ENCODE measurements at regions not wholly inside any gene's neighbourhood (a gene's known extent, or its start where the extent isn't known, plus 50 kb on each side); places are given as distances from the start of the nearest gene placed in this dataset.

DNA sequence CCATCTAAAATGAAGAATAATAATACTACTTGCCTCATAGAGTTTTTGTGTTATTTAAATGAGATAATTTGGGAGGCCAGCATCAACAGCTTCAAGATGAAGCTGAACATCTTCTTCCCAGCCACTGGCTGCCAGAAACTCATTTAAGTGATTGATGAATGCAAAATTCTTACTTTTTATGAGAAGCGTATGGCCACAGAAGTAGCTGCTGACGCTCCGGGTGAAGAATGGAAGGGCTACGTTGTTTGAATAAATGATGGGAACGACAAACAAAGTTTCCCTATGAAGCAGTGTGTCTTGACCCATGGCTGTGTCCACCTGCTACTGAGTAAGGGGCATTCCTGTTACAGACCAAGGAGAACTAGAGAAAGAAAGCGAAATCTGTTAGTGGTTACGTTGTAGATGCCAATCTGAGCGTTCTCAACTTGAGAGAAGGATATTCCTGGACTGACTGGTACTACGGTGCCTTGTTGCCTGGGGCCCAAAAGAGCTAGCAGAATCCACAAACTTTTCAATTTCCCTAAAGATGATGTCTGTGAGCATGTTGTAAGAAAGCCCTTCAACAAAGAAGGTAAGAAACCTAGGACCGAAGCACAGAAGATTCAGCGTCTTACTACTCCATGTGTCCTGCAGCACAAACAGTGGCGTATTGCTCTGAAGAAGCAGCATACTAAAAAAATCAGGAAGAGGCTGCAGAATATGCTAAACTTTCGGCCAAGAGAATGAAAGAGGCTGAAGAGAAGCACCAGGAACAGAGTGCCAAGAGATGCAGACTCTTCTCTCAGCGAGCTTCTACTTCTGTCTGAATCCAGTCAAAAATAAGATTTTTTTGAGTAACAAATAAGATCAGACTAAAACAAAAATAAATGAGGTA is 100.0 kb upstream of the LRIG3 start:
- Mint-ChIP-seq H3K4me3 (no peak overlapping the region), H3K9me3 (no peaks in the 10 kb centered on the region), H3K36me3 (ENCODE audit: low read depth) (no peaks in the 10 kb centered on the region), H3K27me3 (no peaks in the 10 kb centered on the region), H3K4me1 (ENCODE audit: low read depth) (no peaks in the 10 kb centered on the region), H3K27ac (no peak overlapping the region)
- intact Hi-C loops (cut with DNase I, micrococcal nuclease), result no loop called here
- ATAC-seq (ENCODE audit: poor library complexity) (no peak), DNase-seq (no peak)
- H3K4me3 ChIP-seq (ENCODE audit: low read length), result no peak overlapping the region
- ChIA-PET POLR2A (no interaction called here), CTCF (interaction anchor here (1.4 kb wide), 1 partner anchor 13 kb away, joined by 3 read pairs; no protein-coding TSS in a partner anchor)
- H3K27ac ChIP-seq (ENCODE audit: low read depth in 1 of 2, low read length in 2 of 2), result no peak overlapping the region
- no peaks in the 10 kb centered on the region for H3K9me3 ChIP-seq (ENCODE audit: control insufficient read depth in 1 of 2, insufficient read depth in 1 of 2, low read length in 2 of 2)
- no peaks in the 10 kb centered on the region for H3K4me1 ChIP-seq (ENCODE audit: insufficient read depth, low read length)
- H3K27me3 ChIP-seq (ENCODE audit: control insufficient read depth in 1 of 2, insufficient read depth in 2 of 2, low read length in 2 of 2), result no peaks in the 10 kb centered on the region
- TF ChIP-seq, protein P1, sequence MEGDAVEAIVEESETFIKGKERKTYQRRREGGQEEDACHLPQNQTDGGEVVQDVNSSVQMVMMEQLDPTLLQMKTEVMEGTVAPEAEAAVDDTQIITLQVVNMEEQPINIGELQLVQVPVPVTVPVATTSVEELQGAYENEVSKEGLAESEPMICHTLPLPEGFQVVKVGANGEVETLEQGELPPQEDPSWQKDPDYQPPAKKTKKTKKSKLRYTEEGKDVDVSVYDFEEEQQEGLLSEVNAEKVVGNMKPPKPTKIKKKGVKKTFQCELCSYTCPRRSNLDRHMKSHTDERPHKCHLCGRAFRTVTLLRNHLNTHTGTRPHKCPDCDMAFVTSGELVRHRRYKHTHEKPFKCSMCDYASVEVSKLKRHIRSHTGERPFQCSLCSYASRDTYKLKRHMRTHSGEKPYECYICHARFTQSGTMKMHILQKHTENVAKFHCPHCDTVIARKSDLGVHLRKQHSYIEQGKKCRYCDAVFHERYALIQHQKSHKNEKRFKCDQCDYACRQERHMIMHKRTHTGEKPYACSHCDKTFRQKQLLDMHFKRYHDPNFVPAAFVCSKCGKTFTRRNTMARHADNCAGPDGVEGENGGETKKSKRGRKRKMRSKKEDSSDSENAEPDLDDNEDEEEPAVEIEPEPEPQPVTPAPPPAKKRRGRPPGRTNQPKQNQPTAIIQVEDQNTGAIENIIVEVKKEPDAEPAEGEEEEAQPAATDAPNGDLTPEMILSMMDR (IDR thresholded peaks at IDR 0.05), result no peak
- no peaks in the 10 kb centered on the region for H3K36me3 ChIP-seq (ENCODE audit: insufficient read depth, low read length)

DNA sequence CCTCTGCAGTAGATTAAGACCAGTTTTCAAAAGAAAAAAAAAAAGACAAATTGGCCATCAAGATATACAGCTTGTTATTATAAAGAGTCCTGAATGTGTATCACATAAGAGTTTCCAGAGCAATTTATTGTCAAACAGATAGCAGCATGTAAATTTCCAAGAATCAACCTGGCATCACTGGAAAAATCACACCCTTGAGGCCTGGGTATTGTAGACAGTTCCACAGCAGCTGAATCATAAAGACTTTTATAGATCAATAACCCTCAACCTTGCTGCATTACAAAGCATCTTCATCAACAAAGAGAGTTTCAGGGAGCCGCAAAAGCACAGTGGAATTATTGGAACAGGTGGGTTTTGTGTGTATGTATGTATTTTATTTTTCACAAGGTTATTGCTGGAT is 94.6 kb upstream of the LRIG3 start:
- H3K4me1 ChIP-seq (ENCODE audit: insufficient read depth, low read length), result no peaks in the 10 kb centered on the region
- H3K4me3 Mint-ChIP-seq, result no peak overlapping the region
- H3K27me3 Mint-ChIP-seq, result no peaks in the 10 kb centered on the region
- H3K27ac Mint-ChIP-seq, result no peak overlapping the region
- TF ChIP-seq, protein P1 (IDR thresholded peaks at IDR 0.05), result no peak
- CTCF ChIA-PET, result no interaction called here
- H3K9me3 ChIP-seq (ENCODE audit: control insufficient read depth in 1 of 2, insufficient read depth in 1 of 2, low read length in 2 of 2), result no peaks in the 10 kb centered on the region
- no peaks in the 10 kb centered on the region for H3K36me3 ChIP-seq (ENCODE audit: insufficient read depth, low read length)
- intact Hi-C loops (cut with DNase I, micrococcal nuclease), result no loop called here
- no peak overlapping the region for H3K4me3 ChIP-seq (ENCODE audit: low read length)
- no peaks in the 10 kb centered on the region for H3K27me3 ChIP-seq (ENCODE audit: control insufficient read depth in 1 of 2, insufficient read depth in 2 of 2, low read length in 2 of 2)
- POLR2A ChIA-PET, result no interaction called here
- H3K9me3 Mint-ChIP-seq, result no peaks in the 10 kb centered on the region
- H3K4me1 Mint-ChIP-seq (ENCODE audit: low read depth), result no peaks in the 10 kb centered on the region
- H3K27ac ChIP-seq (ENCODE audit: low read depth in 1 of 2, low read length in 2 of 2), result no peak overlapping the region
- H3K36me3 Mint-ChIP-seq (ENCODE audit: low read depth), result no peaks in the 10 kb centered on the region
- no peak for ATAC-seq (ENCODE audit: poor library complexity)
- no peak for DNase-seq

DNA sequence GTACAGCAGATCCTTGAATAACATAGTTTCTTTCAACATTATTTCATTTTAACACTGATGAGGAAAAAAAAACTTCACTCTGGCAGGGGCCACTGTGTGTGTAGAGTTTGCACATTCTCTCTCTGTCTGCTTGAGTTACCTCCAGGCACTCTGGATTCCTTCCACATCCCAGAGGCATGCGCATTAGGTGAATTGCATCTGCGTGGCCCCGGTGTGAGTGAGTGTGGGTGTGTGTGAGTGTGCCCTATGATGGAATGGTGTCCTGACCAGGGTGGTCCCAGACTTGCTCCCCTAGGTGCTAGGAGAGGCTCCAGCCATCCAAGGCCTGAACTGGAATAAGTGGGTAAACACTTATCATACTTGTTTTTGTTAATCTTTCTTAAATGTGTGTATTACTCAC is 90.6 kb upstream of the LRIG3 start:
- no peaks in the 10 kb centered on the region for H3K36me3 ChIP-seq (ENCODE audit: insufficient read depth, low read length)
- intact Hi-C loops (cut with DNase I, micrococcal nuclease), result no loop called here
- ATAC-seq (ENCODE audit: poor library complexity) (no peak), DNase-seq (no peak)
- no peaks in the 10 kb centered on the region for H3K36me3 Mint-ChIP-seq (ENCODE audit: low read depth)
- H3K4me3 ChIP-seq (ENCODE audit: low read length), result no peak overlapping the region
- H3K4me1 Mint-ChIP-seq (ENCODE audit: low read depth), result no peaks in the 10 kb centered on the region
- ChIA-PET POLR2A (no interaction called here), CTCF (no interaction called here)
- H3K27ac ChIP-seq (ENCODE audit: low read depth in 1 of 2, low read length in 2 of 2), result no peak overlapping the region
- H3K27ac Mint-ChIP-seq, result no peak overlapping the region
- H3K27me3 ChIP-seq (ENCODE audit: control insufficient read depth in 1 of 2, insufficient read depth in 2 of 2, low read length in 2 of 2), result no peaks in the 10 kb centered on the region
- no peaks in the 10 kb centered on the region for H3K4me1 ChIP-seq (ENCODE audit: insufficient read depth, low read length)
- TF ChIP-seq, protein P1 (IDR thresholded peaks at IDR 0.05), result no peak
- H3K9me3 ChIP-seq (ENCODE audit: control insufficient read depth in 1 of 2, insufficient read depth in 1 of 2, low read length in 2 of 2), result no peaks in the 10 kb centered on the region
- H3K9me3 Mint-ChIP-seq, result no peaks in the 10 kb centered on the region
- no peak overlapping the region for H3K4me3 Mint-ChIP-seq
- H3K27me3 Mint-ChIP-seq, result no peaks in the 10 kb centered on the region
